ENCODE measurements at regions not wholly inside any gene's neighbourhood (a gene's known extent, or its start where the extent isn't known, plus 50 kb on each side); places are given as distances from the start of the nearest gene placed in this dataset.

- TF ChIP-seq POLR2AphosphoS5 (IDR thresholded peaks at IDR 0.05; ENCODE audit: low read depth, low read length), result no peak
- TF ChIP-seq POLR2A (IDR thresholded peaks at IDR 0.05; ENCODE audit: low read depth, low read length), result no peak
- no peak for TF ChIP-seq TAF1 (IDR thresholded peaks at IDR 0.05; ENCODE audit: borderline replicate concordance, low read depth, low read length)
Measured at GRCh38 chr1:30513396-30514136, 209.8 kb downstream of the MATN1 start.
